Mesodermal cell (in vitro differentiated cells): ENCODE measurements at regions not wholly inside any gene's neighbourhood (a gene's known extent, or its start where the extent isn't known, plus 50 kb on each side); places are given as distances from the start of the nearest gene placed in this dataset.

Source experiments
- H3K27ac ChIP-seq: 2 replicates; pipeline ENCODE4 v1.7.0; 2013; ENCODE audit warnings: mild to moderate bottlenecking, low read depth, low read length, moderate library complexity; ENCODE audit not compliant: severe bottlenecking
- H3K36me3 ChIP-seq: 2 replicates; pipeline ENCODE4 v1.7.1; 2013; ENCODE audit warnings: mild to moderate bottlenecking, low read length, moderate library complexity; ENCODE audit not compliant: control insufficient read depth, insufficient read depth
- H3K4me1 ChIP-seq: one replicate; pipeline ENCODE4 v1.7.1; 2013; ENCODE audit warnings: mild to moderate bottlenecking, low read length; ENCODE audit not compliant: insufficient read depth, control insufficient read depth, poor library complexity, severe bottlenecking
- H3K4me3 ChIP-seq: 2 replicates; pipeline ENCODE4 v1.7.0; 2013; ENCODE audit warnings: low read length, control low read depth, mild to moderate bottlenecking; ENCODE audit not compliant: insufficient read depth, poor library complexity, severe bottlenecking; ENCODE audit errors: extremely low read depth
- H3K9me3 ChIP-seq: 2 replicates; pipeline ENCODE4 v1.7.1; 2013; ENCODE audit warnings: mild to moderate bottlenecking, low read length, moderate library complexity; ENCODE audit not compliant: control insufficient read depth
- WGBS, 2 experiments: methylation state at CpG; one replicate each; pipeline ENCODE4 v1.1.5; 2013; ENCODE audit warnings: missing lambda C conversion rate in 2 of 2; ENCODE audit not compliant: insufficient coverage in 2 of 2; 5-methylcytosine and 5-hydroxymethylcytosine counted together

GRCh38 chr14:83251402-83251801, 1717.7 kb upstream of the SEL1L start:
- no peaks in the 10 kb centered on the region for H3K36me3 ChIP-seq
- no peaks in the 10 kb centered on the region for H3K9me3 ChIP-seq
- H3K4me1 ChIP-seq, result no peaks in the 10 kb centered on the region
- no peak overlapping the region for H3K27ac ChIP-seq
- no CpG with 5 or more reads among the region's 2 CpGs for WGBS, 2 experiments
- H3K4me3 ChIP-seq, result no peak overlapping the region

GRCh38 chr14:83253870-83254269, 1720.2 kb upstream of the SEL1L start:
- no peak overlapping the region for H3K4me3 ChIP-seq
- H3K4me1 ChIP-seq, result no peaks in the 10 kb centered on the region
- 75 to 100% methylated on average over 1 of the region's 2 CpGs for WGBS, 2 experiments
- no peaks in the 10 kb centered on the region for H3K9me3 ChIP-seq
- H3K27ac ChIP-seq, result no peak overlapping the region
- H3K36me3 ChIP-seq, result no peaks in the 10 kb centered on the region

- WGBS, 2 experiments, result 100% methylated on average over 1 of the region's 2 CpGs; no CpG with 5 or more reads in 1 of the 2 experiments
- H3K9me3 ChIP-seq, result no peaks in the 10 kb centered on the region
- no peak overlapping the region for H3K4me3 ChIP-seq
These were observed 1721.5 kb upstream of the SEL1L start for GRCh38 chr14:83255015-83255726.

GRCh38 chr14:83255727-83256090, 1722.1 kb upstream of the SEL1L start:
- no CpG with 5 or more reads among the region's 1 CpG for WGBS, 2 experiments

More at GRCh38 chr14:83255015-83255726, 1721.5 kb upstream of the SEL1L start:
- Histone ChIP-seq H3K4me1 (no peaks in the 10 kb centered on the region), H3K36me3 (no peaks in the 10 kb centered on the region), H3K27ac (no peak overlapping the region)

GRCh38 chr14:83257466-83258439, 1724.1 kb upstream of the SEL1L start:
- H3K9me3 ChIP-seq, result no peaks in the 10 kb centered on the region
- no peak overlapping the region for H3K4me3 ChIP-seq
- no CpG with 5 or more reads among the region's 5 CpGs for WGBS, 2 experiments
- no peak overlapping the region for H3K27ac ChIP-seq
- H3K4me1 ChIP-seq, result no peaks in the 10 kb centered on the region
- H3K36me3 ChIP-seq, result no peaks in the 10 kb centered on the region

More at GRCh38 chr14:83255727-83256090, 1722.1 kb upstream of the SEL1L start:
- Histone ChIP-seq H3K36me3 (no peaks in the 10 kb centered on the region), H3K9me3 (no peaks in the 10 kb centered on the region), H3K4me3 (no peak overlapping the region), H3K4me1 (no peaks in the 10 kb centered on the region), H3K27ac (no peak overlapping the region)

- no peak overlapping the region for H3K4me3 ChIP-seq
- WGBS, 2 experiments, result 60% methylated on average over 1 of the region's 3 CpGs; no CpG with 5 or more reads in 1 of the 2 experiments
These were observed 1727.1 kb upstream of the SEL1L start for GRCh38 chr14:83260751-83261150.

GRCh38 chr14:83269583-83269982, 1735.9 kb upstream of the SEL1L start:
- no peaks in the 10 kb centered on the region for H3K9me3 ChIP-seq
- no peak overlapping the region for H3K4me3 ChIP-seq
- WGBS, 2 experiments, result 80% methylated on average over 1 of the region's 3 CpGs; no CpG with 5 or more reads in 1 of the 2 experiments
- H3K4me1 ChIP-seq, result peaks cover 5% of the 10 kb centered on the region
- H3K36me3 ChIP-seq, result no peaks in the 10 kb centered on the region
- no peak overlapping the region for H3K27ac ChIP-seq

More at GRCh38 chr14:83260751-83261150, 1727.1 kb upstream of the SEL1L start:
- no peaks in the 10 kb centered on the region for H3K4me1 ChIP-seq
- no peaks in the 10 kb centered on the region for H3K36me3 ChIP-seq
- no peaks in the 10 kb centered on the region for H3K9me3 ChIP-seq
- H3K27ac ChIP-seq, result no peak overlapping the region

GRCh38 chr14:83271663-83272062, 1738.0 kb upstream of the SEL1L start:
- 100% methylated on average over 1 of the region's 2 CpGs; no CpG with 5 or more reads in 1 of the 2 experiments for WGBS, 2 experiments
- Histone ChIP-seq H3K4me1 (peaks cover under 1% of the 10 kb centered on the region), H3K9me3 (no peaks in the 10 kb centered on the region), H3K36me3 (no peaks in the 10 kb centered on the region), H3K4me3 (no peak overlapping the region), H3K27ac (no peak overlapping the region)

- no peak overlapping the region for H3K27ac ChIP-seq
- no peaks in the 10 kb centered on the region for H3K9me3 ChIP-seq
- WGBS, 2 experiments, result no CpG with 5 or more reads among the region's 4 CpGs
- no peak overlapping the region for H3K4me3 ChIP-seq
- no peaks in the 10 kb centered on the region for H3K36me3 ChIP-seq
- no peaks in the 10 kb centered on the region for H3K4me1 ChIP-seq
These were observed 1747.1 kb upstream of the SEL1L start for GRCh38 chr14:83280719-83281118.

- H3K27ac ChIP-seq, result no peak overlapping the region
- no peaks in the 10 kb centered on the region for H3K4me1 ChIP-seq
These were observed 1749.1 kb upstream of the SEL1L start for GRCh38 chr14:83282706-83283105.

More at GRCh38 chr14:83282706-83283105, 1749.1 kb upstream of the SEL1L start:
- no peak overlapping the region for H3K4me3 ChIP-seq
- H3K36me3 ChIP-seq, result no peaks in the 10 kb centered on the region
- no peaks in the 10 kb centered on the region for H3K9me3 ChIP-seq
